T-cell (primary cell): ENCODE measurements at regions not wholly inside any gene's neighbourhood (a gene's known extent, or its start where the extent isn't known, plus 50 kb on each side); places are given as distances from the start of the nearest gene placed in this dataset.

Experiments
- ATAC-seq, 4 experiments: fragments of 200-7000 bp in 3 of 4; fragments of 150-1000 bp in 1 of 4; cut with Tn5 transposase; replicated peaks in 1 of 4; 1 replicate in 3 of 4; 2 replicates in 1 of 4; pipeline ENCODE4 v1.10.0; 2021; ENCODE audit warnings: moderate library complexity in 3 of 4, mild to moderate bottlenecking in 2 of 4, moderate number of reproducible peaks in 1 of 4
- CTCF ChIA-PET, 2 donors: fragments of 300-600 bp; sonication (Branson Sonifier 250); formaldehyde crosslinking; loops; one replicate each; lab custom pipeline; 2022; ENCODE audit warnings: antibody characterized with exemption in 2 of 2; lab: Charles Lee
- POLR2A ChIA-PET, 2 donors: fragments of 300-600 bp; sonication (Branson Sonifier 250); formaldehyde crosslinking; loops; one replicate each; lab custom pipeline; 2022; ENCODE audit warnings: antibody characterized with exemption in 2 of 2; lab: Charles Lee
- DNase-seq, 35 experiments: peaks; one replicate each; pipeline versions ENCODE4 v3.0.0 to v3.0.0-alpha.2; 2013 to 2023
- H3K27ac ChIP-seq: one replicate; pipeline ENCODE4 v1.5.1; 2013; ENCODE audit warnings: low read length
- H3K27me3 ChIP-seq, 2 experiments: replicated peaks in 1 of 2; 1 replicate in 1 of 2; 2 replicates in 1 of 2; pipeline versions ENCODE4 v1.6.1 to v1.7.0; 2013; ENCODE audit warnings: low read length in 1 of 2, mixed read lengths in 1 of 2; ENCODE audit not compliant: control insufficient read depth in 2 of 2, insufficient read depth in 2 of 2; ENCODE audit errors: extremely low read depth in 1 of 2
- H3K36me3 ChIP-seq, 2 donors: 1 replicate in 1 of 2; 2 replicates in 1 of 2; pipeline versions ENCODE4 v1.6.1 to v1.7.0; 2013; ENCODE audit warnings: low read length in 1 of 2; ENCODE audit not compliant: control insufficient read depth in 2 of 2, insufficient read depth in 1 of 2; ENCODE audit errors: extremely low read depth in 1 of 2
- H3K4me1 ChIP-seq, 2 experiments: 1 replicate in 1 of 2; 2 replicates in 1 of 2; pipeline versions ENCODE4 v1.6.1 to v1.7.0; 2013; ENCODE audit warnings: low read length in 2 of 2, mixed read lengths in 1 of 2; ENCODE audit not compliant: insufficient read depth in 2 of 2, control insufficient read depth in 1 of 2; ENCODE audit errors: extremely low read depth in 1 of 2
- H3K4me3 ChIP-seq, 2 donors: 1 replicate in 1 of 2; 2 replicates in 1 of 2; pipeline versions ENCODE4 v1.5.1 to v1.7.0; 2013; ENCODE audit warnings: mild to moderate bottlenecking in 2 of 2, low read length in 1 of 2, moderate library complexity in 1 of 2; ENCODE audit not compliant: control insufficient read depth in 1 of 2; ENCODE audit errors: extremely low read depth in 1 of 2
- H3K9me3 ChIP-seq: 2 replicates; pipeline ENCODE4 v1.7.0; 2013
- H3K27ac Mint-ChIP-seq, 2 donors: one replicate each; pipeline ENCODE4 v1.8.0; 2020 to 2021; ENCODE audit warnings: mild to moderate bottlenecking in 2 of 2, mixed read lengths in 2 of 2
- H3K27me3 Mint-ChIP-seq, 2 donors: one replicate each; pipeline ENCODE4 v1.8.0; 2021 to 2022; ENCODE audit warnings: mixed read lengths in 2 of 2
- H3K36me3 Mint-ChIP-seq: one replicate; pipeline ENCODE4 v1.8.0; 2021; ENCODE audit warnings: mixed read lengths
- H3K4me1 Mint-ChIP-seq, 3 donors: one replicate each; pipeline ENCODE4 v1.8.0; 2020 to 2022; ENCODE audit warnings: mixed read lengths in 3 of 3, mild to moderate bottlenecking in 1 of 3
- H3K4me3 Mint-ChIP-seq, 3 donors: one replicate each; pipeline ENCODE4 v1.8.0; 2020 to 2022; ENCODE audit warnings: mild to moderate bottlenecking in 3 of 3, mixed read lengths in 3 of 3, moderate library complexity in 3 of 3
- H3K9me3 Mint-ChIP-seq, 3 donors: one replicate each; pipeline ENCODE4 v1.8.0; 2020 to 2022; ENCODE audit warnings: mixed read lengths in 3 of 3
- WGBS: methylation state at CpG from one replicate; pipeline ENCODE4 v1.1.5; 2013; ENCODE audit warnings: missing lambda C conversion rate; ENCODE audit not compliant: insufficient coverage; 5-methylcytosine and 5-hydroxymethylcytosine counted together

GRCh38 chr12:127728729-127729128, 538.2 kb upstream of the TMEM132C start:
- Histone ChIP-seq H3K9me3 (no peaks in the 10 kb centered on the region), H3K4me3 (no peak overlapping the region), H3K27ac (no peak overlapping the region), H3K4me1 (no peaks in the 10 kb centered on the region), H3K36me3 (no peaks in the 10 kb centered on the region), H3K27me3 (no peaks in the 10 kb centered on the region)
- ChIA-PET CTCF (no interaction called here), POLR2A (no interaction called here)
- H3K4me1 Mint-ChIP-seq, result no peaks in the 10 kb centered on the region
- no peak overlapping the region for H3K4me3 Mint-ChIP-seq
- no peaks in the 10 kb centered on the region for H3K36me3 Mint-ChIP-seq
- no peak for DNase-seq
- WGBS, result 50% methylated on average over 1 of the region's 5 CpGs
- no peak for ATAC-seq
- H3K27ac Mint-ChIP-seq, result no peak overlapping the region
- no peaks in the 10 kb centered on the region for H3K27me3 Mint-ChIP-seq
- H3K9me3 Mint-ChIP-seq, result peaks cover 11 to 15% (median 14%) of the 10 kb centered on the region in 3 donors

GRCh38 chr12:127729381-127729780, 537.6 kb upstream of the TMEM132C start:
- 60% methylated on average over 1 of the region's 1 CpG for WGBS
- Mint-ChIP-seq H3K27ac (no peak overlapping the region), H3K9me3 (peaks cover 7 to 12% (median 12%) of the 10 kb centered on the region in 3 donors), H3K27me3 (no peaks in the 10 kb centered on the region), H3K4me1 (no peaks in the 10 kb centered on the region), H3K4me3 (no peak overlapping the region), H3K36me3 (no peaks in the 10 kb centered on the region)
- CTCF ChIA-PET, result no interaction called here
- POLR2A ChIA-PET, result no interaction called here
- DNase-seq (no peak), ATAC-seq (no peak)
- no peak overlapping the region for H3K27ac ChIP-seq
- H3K27me3 ChIP-seq, result no peaks in the 10 kb centered on the region
- no peak overlapping the region for H3K4me3 ChIP-seq
- no peaks in the 10 kb centered on the region for H3K36me3 ChIP-seq
- H3K4me1 ChIP-seq, result no peaks in the 10 kb centered on the region
- no peaks in the 10 kb centered on the region for H3K9me3 ChIP-seq

GRCh38 chr12:127731657-127732056, 535.3 kb upstream of the TMEM132C start:
- ChIA-PET CTCF (interaction anchor here in 1 of 2 donors (0.5 kb wide), 1 partner anchor 145 kb away, joined by 3 read pairs; no protein-coding TSS in a partner anchor), POLR2A (no interaction called here)
- Mint-ChIP-seq H3K27ac (no peak overlapping the region), H3K27me3 (no peaks in the 10 kb centered on the region), H3K9me3 (peaks cover 10 to 21% (median 12%) of the 10 kb centered on the region in 3 donors), H3K4me1 (no peaks in the 10 kb centered on the region), H3K36me3 (no peaks in the 10 kb centered on the region), H3K4me3 (no peak overlapping the region)
- no peaks in the 10 kb centered on the region for H3K27me3 ChIP-seq
- no peaks in the 10 kb centered on the region for H3K9me3 ChIP-seq
- ATAC-seq (no peak), DNase-seq (no peak)
- H3K4me3 ChIP-seq, result no peak overlapping the region
- no peaks in the 10 kb centered on the region for H3K4me1 ChIP-seq
- H3K27ac ChIP-seq, result no peak overlapping the region
- H3K36me3 ChIP-seq, result no peaks in the 10 kb centered on the region
- WGBS, result 54% methylated on average over 5 of the region's 7 CpGs

GRCh38 chr12:127742231-127742630, 524.7 kb upstream of the TMEM132C start:
- no peaks in the 10 kb centered on the region for H3K4me1 Mint-ChIP-seq
- ATAC-seq (no peak), DNase-seq (no peak)
- H3K4me1 ChIP-seq, result no peaks in the 10 kb centered on the region
- no peaks in the 10 kb centered on the region for H3K27me3 ChIP-seq
- no peaks in the 10 kb centered on the region for H3K36me3 Mint-ChIP-seq
- no peak overlapping the region for H3K4me3 Mint-ChIP-seq
- H3K9me3 Mint-ChIP-seq, result peaks cover 3 to 7% (median 6%) of the 10 kb centered on the region in 3 donors
- ChIA-PET CTCF (no interaction called here), POLR2A (no interaction called here)
- WGBS, result over 99% methylated on average over 6 of the region's 8 CpGs
- H3K4me3 ChIP-seq, result no peak overlapping the region
- no peaks in the 10 kb centered on the region for H3K9me3 ChIP-seq
- no peaks in the 10 kb centered on the region for H3K36me3 ChIP-seq
- no peak overlapping the region for H3K27ac ChIP-seq
- H3K27ac Mint-ChIP-seq, result no peak overlapping the region
- H3K27me3 Mint-ChIP-seq, result no peaks in the 10 kb centered on the region

- WGBS, result 90% methylated on average over 3 of the region's 9 CpGs
- Mint-ChIP-seq H3K4me3 (no peak overlapping the region), H3K9me3 (peaks cover 5 to 12% (median 10%) of the 10 kb centered on the region in 3 donors), H3K27ac (no peak overlapping the region), H3K27me3 (no peaks in the 10 kb centered on the region), H3K4me1 (no peaks in the 10 kb centered on the region), H3K36me3 (no peaks in the 10 kb centered on the region)
- DNase-seq (no peak), ATAC-seq (no peak)
- ChIA-PET POLR2A (no interaction called here), CTCF (interaction anchor here in 1 of 2 donors (0.6 kb wide), 1 partner anchor 998 kb away, joined by 3 read pairs; no protein-coding TSS in a partner anchor)
- no peaks in the 10 kb centered on the region for H3K36me3 ChIP-seq
- no peak overlapping the region for H3K27ac ChIP-seq
- no peaks in the 10 kb centered on the region for H3K9me3 ChIP-seq
- no peaks in the 10 kb centered on the region for H3K27me3 ChIP-seq
- no peak overlapping the region for H3K4me3 ChIP-seq
- no peaks in the 10 kb centered on the region for H3K4me1 ChIP-seq
Measured at GRCh38 chr12:127745469-127746212, 521.3 kb upstream of the TMEM132C start.

GRCh38 chr12:127749416-127749815, 517.6 kb upstream of the TMEM132C start:
- no peak overlapping the region for H3K4me3 Mint-ChIP-seq
- peaks cover 5 to 19% (median 15%) of the 10 kb centered on the region in 3 donors for H3K9me3 Mint-ChIP-seq
- DNase-seq (no peak), ATAC-seq (no peak)
- peaks cover 0 to 2% of the 10 kb centered on the region in 2 donors for H3K27me3 Mint-ChIP-seq
- H3K36me3 Mint-ChIP-seq, result no peaks in the 10 kb centered on the region
- H3K27ac ChIP-seq, result no peak overlapping the region
- no CpG with 5 or more reads among the region's 3 CpGs for WGBS
- H3K9me3 ChIP-seq, result no peaks in the 10 kb centered on the region
- H3K4me1 ChIP-seq, result no peaks in the 10 kb centered on the region
- ChIA-PET CTCF (no interaction called here), POLR2A (no interaction called here)
- no peaks in the 10 kb centered on the region for H3K4me1 Mint-ChIP-seq
- no peaks in the 10 kb centered on the region for H3K27me3 ChIP-seq
- H3K36me3 ChIP-seq, result no peaks in the 10 kb centered on the region
- H3K4me3 ChIP-seq, result no peak overlapping the region
- no peak overlapping the region for H3K27ac Mint-ChIP-seq
